ENCODE measurements at regions not wholly inside any gene's neighbourhood (a gene's known extent, or its start where the extent isn't known, plus 50 kb on each side); places are given as distances from the start of the nearest gene placed in this dataset.
"Not testable (repeated sequence)": the region's sequence is repeated elsewhere in the genome, so short reads cannot be mapped to it uniquely, and the experiment has no call there.

- no peak for DNase-seq
These were observed 81.4 kb downstream of the RERGL start for GRCh38 chr12:18008642-18009041.

GRCh38 chr12:17999174-17999801 is 90.7 kb downstream of the RERGL start:
- no peak for DNase-seq

GRCh38 chr12:17992002-17992656 is 97.9 kb downstream of the RERGL start:
- DNase-seq = peak; percentile 63

- DNase-seq = no peak
These were observed 107.4 kb downstream of the RERGL start for GRCh38 chr12:17982556-17982955.

GRCh38 chr12:17976202-17976601 is 113.8 kb downstream of the RERGL start:
- DNase-seq = no peak

GRCh38 chr12:17975763-17976162 is 114.2 kb downstream of the RERGL start:
- DNase-seq = no peak

GRCh38 chr12:17975239-17975638 is 114.8 kb downstream of the RERGL start:
- no peak for DNase-seq

- DNase-seq = no peak
These were observed 118.1 kb downstream of the RERGL start for GRCh38 chr12:17971850-17972249.

- no peak for DNase-seq
These were observed 135.2 kb downstream of the RERGL start for GRCh38 chr12:17954788-17955187.

GRCh38 chr12:17950898-17951297 is 139.1 kb downstream of the RERGL start:
- DNase-seq = no peak

GRCh38 chr12:17949558-17950141 is 140.3 kb downstream of the RERGL start:
- no peak for DNase-seq

GRCh38 chr12:17928708-17929366 is 161.2 kb downstream of the RERGL start:
- DNase-seq = peak; percentile 76

- no peak for DNase-seq
These were observed 172.0 kb downstream of the RERGL start for GRCh38 chr12:17918013-17918412.

- DNase-seq = no peak
These were observed 205.4 kb downstream of the RERGL start for GRCh38 chr12:17884581-17884980.

GRCh38 chr12:17878714-17879113 is 211.3 kb downstream of the RERGL start:
- no peak for DNase-seq

- no peak for DNase-seq
These were observed 214.8 kb downstream of the RERGL start for GRCh38 chr12:17875230-17875629.

GRCh38 chr12:17866802-17867201 is 223.2 kb downstream of the RERGL start:
- DNase-seq = no peak

- DNase-seq = not testable (repeated sequence)
These were observed 234.4 kb downstream of the RERGL start for GRCh38 chr12:17855548-17855947.

- no peak for DNase-seq
These were observed 236.9 kb downstream of the RERGL start for GRCh38 chr12:17853054-17853453.

GRCh38 chr12:17841496-17841895 is 248.5 kb downstream of the RERGL start:
- no peak for DNase-seq

- no peak for DNase-seq
These were observed 260.2 kb downstream of the RERGL start for GRCh38 chr12:17829813-17830212.

- no peak for DNase-seq
These were observed 271.1 kb downstream of the RERGL start for GRCh38 chr12:17818931-17819330.

- DNase-seq = no peak
These were observed 279.6 kb downstream of the RERGL start for GRCh38 chr12:17810399-17810798.

- no peak for DNase-seq
These were observed 280.8 kb downstream of the RERGL start for GRCh38 chr12:17809206-17809605.

Data from fibroblast of skin of abdomen (primary cell).